ENCODE measurements at regions not wholly inside any gene's neighbourhood (a gene's known extent, or its start where the extent isn't known, plus 50 kb on each side); places are given as distances from the start of the nearest gene placed in this dataset.

GRCh38 chr10:85204814-85205213 is 876.4 kb downstream of the CCSER2 start:
- CTCF ChIA-PET = no interaction called here
- no TSS peak for BruUV-seq (replicated peaks)

GRCh38 chr10:85212526-85212925 is 884.1 kb downstream of the CCSER2 start:
- CTCF ChIA-PET = no interaction called here
- intact Hi-C loops (cut with micrococcal nuclease; ENCODE audit: unreplicated experiment) = no loop called here
- DNase-seq = no peak
- Mint-ChIP-seq H3K27me3 (ENCODE audit: unreplicated experiment) (no peaks in the 10 kb centered on the region), H3K4me1 (ENCODE audit: low read depth, unreplicated experiment) (no peaks in the 10 kb centered on the region), H3K36me3 (ENCODE audit: insufficient read depth, unreplicated experiment) (no peaks in the 10 kb centered on the region), H3K4me3 (ENCODE audit: low read depth, unreplicated experiment) (no peak overlapping the region), H3K27ac (ENCODE audit: unreplicated experiment) (no peak overlapping the region), H3K9me3 (ENCODE audit: low read depth, unreplicated experiment) (peaks cover 3% of the 10 kb centered on the region)
- no TSS peak for BruUV-seq (replicated peaks)
- no peak for TF ChIP-seq CTCF (IDR thresholded peaks at IDR 0.05; ENCODE audit: unreplicated experiment)

More at GRCh38 chr10:85204814-85205213, 876.4 kb downstream of the CCSER2 start:
- Mint-ChIP-seq H3K27ac (ENCODE audit: unreplicated experiment) (no peak overlapping the region), H3K4me3 (ENCODE audit: low read depth, unreplicated experiment) (no peak overlapping the region), H3K9me3 (ENCODE audit: low read depth, unreplicated experiment) (peaks cover 4% of the 10 kb centered on the region), H3K27me3 (ENCODE audit: unreplicated experiment) (no peaks in the 10 kb centered on the region), H3K36me3 (ENCODE audit: insufficient read depth, unreplicated experiment) (no peaks in the 10 kb centered on the region), H3K4me1 (ENCODE audit: low read depth, unreplicated experiment) (no peaks in the 10 kb centered on the region)
- intact Hi-C loops (cut with micrococcal nuclease; ENCODE audit: unreplicated experiment) = no loop called here
- DNase-seq = no peak
- no peak for TF ChIP-seq CTCF (IDR thresholded peaks at IDR 0.05; ENCODE audit: unreplicated experiment)

GRCh38 chr10:85213493-85213892 is 885.1 kb downstream of the CCSER2 start:
- H3K27ac Mint-ChIP-seq (ENCODE audit: unreplicated experiment) = no peak overlapping the region
- H3K4me1 Mint-ChIP-seq (ENCODE audit: low read depth, unreplicated experiment) = no peaks in the 10 kb centered on the region
- H3K9me3 Mint-ChIP-seq (ENCODE audit: low read depth, unreplicated experiment) = peaks cover 3% of the 10 kb centered on the region
- intact Hi-C loops (cut with micrococcal nuclease; ENCODE audit: unreplicated experiment) = no loop called here
- no peak for TF ChIP-seq CTCF (IDR thresholded peaks at IDR 0.05; ENCODE audit: unreplicated experiment)
- H3K4me3 Mint-ChIP-seq (ENCODE audit: low read depth, unreplicated experiment) = no peak overlapping the region
- no peak for DNase-seq
- BruUV-seq (replicated peaks) = no TSS peak
- no peaks in the 10 kb centered on the region for H3K27me3 Mint-ChIP-seq (ENCODE audit: unreplicated experiment)
- H3K36me3 Mint-ChIP-seq (ENCODE audit: insufficient read depth, unreplicated experiment) = no peaks in the 10 kb centered on the region
- CTCF ChIA-PET = no interaction called here

GRCh38 chr10:85222300-85222699 is 893.9 kb downstream of the CCSER2 start:
- Mint-ChIP-seq H3K36me3 (ENCODE audit: insufficient read depth, unreplicated experiment) (no peaks in the 10 kb centered on the region), H3K4me1 (ENCODE audit: low read depth, unreplicated experiment) (no peaks in the 10 kb centered on the region), H3K27me3 (ENCODE audit: unreplicated experiment) (no peaks in the 10 kb centered on the region), H3K4me3 (ENCODE audit: low read depth, unreplicated experiment) (no peak overlapping the region), H3K9me3 (ENCODE audit: low read depth, unreplicated experiment) (peaks cover 5% of the 10 kb centered on the region), H3K27ac (ENCODE audit: unreplicated experiment) (no peak overlapping the region)
- CTCF ChIA-PET = no interaction called here
- no peak for DNase-seq
- intact Hi-C loops (cut with micrococcal nuclease; ENCODE audit: unreplicated experiment) = no loop called here
- no peak for TF ChIP-seq CTCF (IDR thresholded peaks at IDR 0.05; ENCODE audit: unreplicated experiment)
- no TSS peak for BruUV-seq (replicated peaks)
